MCF 10A (cell line): ENCODE measurements at regions not wholly inside any gene's neighbourhood (a gene's known extent, or its start where the extent isn't known, plus 50 kb on each side); places are given as distances from the start of the nearest gene placed in this dataset.

ENCODE experiments used
- BruUV-seq: library from RNA; stranded (reverse); fragments of 400-500 nt; replicated peaks from 2 replicates; lab custom pipeline; 2021; lab: Mats Ljungman, UMichigan
- CTCF ChIA-PET: fragments of 300-600 bp; sonication (Branson Sonifier 250); formaldehyde crosslinking; extraction: SDS; loops from one replicate; lab custom pipeline; 2021; ENCODE audit warnings: antibody characterized with exemption, inconsistent platforms; lab: Yijun Ruan, JAX
- POLR2A ChIA-PET: fragments of 300-600, 350-650 bp; sonication (Branson Sonifier 250); formaldehyde crosslinking; extraction: SDS; loops from one replicate; lab custom pipeline; 2020; ENCODE audit warnings: antibody characterized with exemption, inconsistent platforms; lab: Yijun Ruan, JAX
- DNase-seq: peaks from one replicate; pipeline ENCODE4 v3.0.0-alpha.2; 2018; ENCODE audit not compliant: unreplicated experiment
- H3K27ac Mint-ChIP-seq: one replicate; pipeline ENCODE4 v1.8.0; 2022; ENCODE audit warnings: mild to moderate bottlenecking, low read depth, mixed read lengths; ENCODE audit not compliant: unreplicated experiment
- H3K27me3 Mint-ChIP-seq: one replicate; pipeline ENCODE4 v1.8.0; 2022; ENCODE audit warnings: mixed read lengths; ENCODE audit not compliant: insufficient read depth, unreplicated experiment
- H3K36me3 Mint-ChIP-seq: one replicate; pipeline ENCODE4 v1.8.0; 2022; ENCODE audit warnings: mild to moderate bottlenecking, moderate library complexity, mixed read lengths; ENCODE audit not compliant: insufficient read depth, unreplicated experiment
- H3K4me1 Mint-ChIP-seq: one replicate; pipeline ENCODE4 v1.8.0; 2022; ENCODE audit warnings: mixed read lengths; ENCODE audit not compliant: insufficient read depth, unreplicated experiment
- H3K4me3 Mint-ChIP-seq: one replicate; pipeline ENCODE4 v1.8.0; 2022; ENCODE audit warnings: mild to moderate bottlenecking, moderate library complexity, mixed read lengths; ENCODE audit not compliant: unreplicated experiment
- H3K9me3 Mint-ChIP-seq: one replicate; pipeline ENCODE4 v1.8.0; 2022; ENCODE audit warnings: mixed read lengths; ENCODE audit not compliant: unreplicated experiment
- CTCF ChIP-seq: fragments of 200-600 bp; IDR thresholded peaks from one replicate; pipeline ENCODE4 v1.8.0; 2022; ENCODE audit warnings: antibody characterized with exemption, mild to moderate bottlenecking; ENCODE audit not compliant: unreplicated experiment
- intact Hi-C: fragments of 100-400 bp; cut with micrococcal nuclease; formaldehyde crosslinking; loops from 2 replicates; pipeline ENCODE4 v1.14.1; 2022

- no peak for DNase-seq
These were observed 282.5 kb upstream of the POM121L12 start for GRCh38 chr7:52752891-52753290.

GRCh38 chr7:52749880-52750279 is 285.6 kb upstream of the POM121L12 start:
- ChIA-PET CTCF (interaction anchor here (0.6 kb wide), 1 partner anchor 9 kb away, joined by 4 read pairs; no protein-coding TSS in a partner anchor), POLR2A (no interaction called here)
- H3K9me3 Mint-ChIP-seq: no peaks in the 10 kb centered on the region
- DNase-seq: peak; percentile 19
- peak; percentile 8 for TF ChIP-seq CTCF
- intact Hi-C loops: no loop called here
- no peaks in the 10 kb centered on the region for H3K27me3 Mint-ChIP-seq
- H3K36me3 Mint-ChIP-seq: no peaks in the 10 kb centered on the region
- BruUV-seq: no TSS peak
- H3K27ac Mint-ChIP-seq: no peak overlapping the region
- no peaks in the 10 kb centered on the region for H3K4me1 Mint-ChIP-seq
- H3K4me3 Mint-ChIP-seq: no peak overlapping the region

More at GRCh38 chr7:52752891-52753290, 282.5 kb upstream of the POM121L12 start:
- intact Hi-C loops: no loop called here
- Mint-ChIP-seq H3K36me3 (no peaks in the 10 kb centered on the region), H3K9me3 (no peaks in the 10 kb centered on the region), H3K4me3 (no peak overlapping the region), H3K27ac (no peak overlapping the region), H3K27me3 (peaks cover 10% of the 10 kb centered on the region), H3K4me1 (no peaks in the 10 kb centered on the region)
- TF ChIP-seq CTCF: no peak
- POLR2A ChIA-PET: no interaction called here
- no TSS peak for BruUV-seq
- CTCF ChIA-PET: no interaction called here

GRCh38 chr7:52747817-52748216 is 287.6 kb upstream of the POM121L12 start:
- no peaks in the 10 kb centered on the region for H3K4me1 Mint-ChIP-seq
- ChIA-PET CTCF (no interaction called here), POLR2A (no interaction called here)
- H3K27me3 Mint-ChIP-seq: no peaks in the 10 kb centered on the region
- H3K27ac Mint-ChIP-seq: no peak overlapping the region
- H3K4me3 Mint-ChIP-seq: no peak overlapping the region
- intact Hi-C loops: no loop called here
- no peak for TF ChIP-seq CTCF
- DNase-seq: no peak
- no TSS peak for BruUV-seq
- no peaks in the 10 kb centered on the region for H3K9me3 Mint-ChIP-seq
- H3K36me3 Mint-ChIP-seq: no peaks in the 10 kb centered on the region

- Mint-ChIP-seq H3K9me3 (no peaks in the 10 kb centered on the region), H3K4me1 (no peaks in the 10 kb centered on the region), H3K27ac (no peak overlapping the region), H3K36me3 (no peaks in the 10 kb centered on the region), H3K27me3 (peaks cover 13% of the 10 kb centered on the region), H3K4me3 (no peak overlapping the region)
- intact Hi-C loops: no loop called here
- no TSS peak for BruUV-seq
- CTCF ChIA-PET: interaction anchor here (0.6 kb wide), 2 partner anchors 8 to 17 kb away, joined by 3 to 4 read pairs; no protein-coding TSS in a partner anchor
- POLR2A ChIA-PET: interaction anchor here (0.6 kb wide), 1 partner anchor 11 kb away, joined by 3 read pairs; no protein-coding TSS in a partner anchor
- DNase-seq: no peak
- no peak for TF ChIP-seq CTCF
These were observed 293.7 kb upstream of the POM121L12 start for GRCh38 chr7:52741670-52742290.
